LNCAP (cell line): ENCODE measurements at regions not wholly inside any gene's neighbourhood (a gene's known extent, or its start where the extent isn't known, plus 50 kb on each side); places are given as distances from the start of the nearest gene placed in this dataset.

ENCODE experiments used
- TF ChIP-seq, protein P1 (sequence below): fragments of 450-650 bp; IDR thresholded peaks from 2 replicates; pipeline ENCODE4 v1.5.1; 2017; ENCODE audit warnings: mild to moderate bottlenecking

GRCh38 chr5:5919411-5919810 is 458.9 kb downstream of the MED10 start:
- TF ChIP-seq, protein P1, sequence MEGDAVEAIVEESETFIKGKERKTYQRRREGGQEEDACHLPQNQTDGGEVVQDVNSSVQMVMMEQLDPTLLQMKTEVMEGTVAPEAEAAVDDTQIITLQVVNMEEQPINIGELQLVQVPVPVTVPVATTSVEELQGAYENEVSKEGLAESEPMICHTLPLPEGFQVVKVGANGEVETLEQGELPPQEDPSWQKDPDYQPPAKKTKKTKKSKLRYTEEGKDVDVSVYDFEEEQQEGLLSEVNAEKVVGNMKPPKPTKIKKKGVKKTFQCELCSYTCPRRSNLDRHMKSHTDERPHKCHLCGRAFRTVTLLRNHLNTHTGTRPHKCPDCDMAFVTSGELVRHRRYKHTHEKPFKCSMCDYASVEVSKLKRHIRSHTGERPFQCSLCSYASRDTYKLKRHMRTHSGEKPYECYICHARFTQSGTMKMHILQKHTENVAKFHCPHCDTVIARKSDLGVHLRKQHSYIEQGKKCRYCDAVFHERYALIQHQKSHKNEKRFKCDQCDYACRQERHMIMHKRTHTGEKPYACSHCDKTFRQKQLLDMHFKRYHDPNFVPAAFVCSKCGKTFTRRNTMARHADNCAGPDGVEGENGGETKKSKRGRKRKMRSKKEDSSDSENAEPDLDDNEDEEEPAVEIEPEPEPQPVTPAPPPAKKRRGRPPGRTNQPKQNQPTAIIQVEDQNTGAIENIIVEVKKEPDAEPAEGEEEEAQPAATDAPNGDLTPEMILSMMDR, result no peak

DNA sequence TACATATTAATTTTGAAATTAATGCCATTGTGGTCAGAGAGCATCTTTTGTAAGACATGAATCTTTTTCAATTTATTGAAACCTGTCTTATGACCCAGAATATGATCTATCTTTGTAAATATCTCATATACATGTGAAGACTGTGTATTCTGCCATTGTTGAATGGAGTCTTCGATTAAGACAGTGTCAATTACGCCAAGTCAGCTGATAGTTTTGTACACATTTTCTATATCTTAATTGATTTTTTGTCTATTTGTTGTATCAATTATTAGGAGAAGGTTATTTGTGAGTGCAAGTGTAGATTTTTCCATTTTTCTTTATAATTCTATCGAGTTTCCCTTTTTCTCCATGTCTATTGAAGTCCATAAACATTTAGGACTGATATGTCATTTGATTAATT is 471.6 kb downstream of the MED10 start:
- TF ChIP-seq, protein P1, result no peak

GRCh38 chr5:5905186-5905585 is 473.2 kb downstream of the MED10 start:
- TF ChIP-seq, protein P1, result no peak

- TF ChIP-seq, protein P1, result no peak
These were observed 474.2 kb downstream of the MED10 start for GRCh38 chr5:5904113-5904512.

DNA sequence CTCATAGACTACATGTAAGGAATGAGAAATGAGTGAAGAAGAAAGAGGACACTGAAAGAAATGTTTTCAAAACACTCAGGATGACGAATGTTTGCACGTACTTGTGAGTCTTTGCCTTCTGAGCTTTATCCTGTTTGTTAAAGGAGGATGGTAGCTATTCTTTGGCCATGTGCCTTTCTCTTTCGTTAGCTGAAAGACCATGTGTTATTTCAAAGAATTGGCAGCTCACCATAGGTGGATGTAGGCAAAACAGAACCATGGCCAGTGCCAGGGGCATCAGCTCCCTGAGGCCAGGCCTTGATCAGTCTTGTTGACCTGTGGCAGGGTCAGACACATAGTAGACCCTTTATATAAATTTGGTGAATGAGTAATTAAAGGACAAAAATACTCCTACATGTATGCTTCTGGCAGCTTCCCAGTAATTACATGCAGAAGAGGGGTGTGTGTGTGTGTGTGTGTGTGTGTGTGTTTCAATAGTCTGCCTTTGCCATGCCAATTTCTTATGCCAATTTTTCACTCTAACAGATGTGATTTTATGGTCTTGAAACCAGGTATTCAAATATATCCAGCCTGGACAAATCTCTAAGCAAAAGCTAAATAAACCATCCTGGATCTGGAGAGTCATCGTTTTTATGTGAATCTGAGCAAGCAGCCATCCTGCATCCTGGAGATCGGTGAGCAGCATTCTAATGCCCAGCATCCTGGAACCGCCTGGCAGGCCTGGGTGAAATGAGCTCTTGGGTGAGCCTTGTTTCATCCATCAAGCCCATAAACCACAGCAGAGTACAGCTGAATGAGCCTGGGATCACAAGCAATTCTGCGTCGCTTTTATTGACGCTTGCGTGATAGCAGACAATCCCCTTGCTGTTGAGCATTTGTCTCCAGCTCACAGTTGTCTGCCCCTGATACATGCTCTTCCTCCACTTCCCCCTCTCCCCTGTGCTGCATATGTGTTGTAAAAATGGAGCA is 475.4 kb downstream of the MED10 start:
- TF ChIP-seq, protein P1, result no peak

DNA sequence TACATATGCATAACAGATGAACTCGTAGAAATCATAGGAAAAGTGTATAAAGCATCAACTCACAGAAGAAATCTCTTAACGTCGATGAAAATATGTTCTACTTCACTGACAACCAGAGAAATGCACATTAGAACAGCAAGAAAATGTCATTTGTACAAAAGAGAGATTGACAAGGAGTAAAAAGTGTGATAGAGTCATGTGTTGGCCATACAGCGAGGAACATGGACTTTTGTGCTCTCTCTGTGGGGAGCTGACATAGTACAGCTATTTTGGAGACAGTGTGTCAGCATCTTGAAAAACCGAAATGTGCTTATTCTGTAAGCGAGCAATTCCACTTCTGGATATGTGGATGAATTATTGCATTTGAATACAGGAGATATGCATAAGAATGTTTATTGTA is 477.9 kb downstream of the ICE1 start:
- TF ChIP-seq, protein P1, result no peak

GRCh38 chr5:5899716-5900115 is 477.2 kb downstream of the ICE1 start:
- TF ChIP-seq, protein P1, result no peak
